ENCODE measurements at regions not wholly inside any gene's neighbourhood (a gene's known extent, or its start where the extent isn't known, plus 50 kb on each side); places are given as distances from the start of the nearest gene placed in this dataset.

GRCh38 chr4:141395246-141395830, 174.6 kb downstream of the ZNF330 start:
- TF ChIP-seq CTCF (IDR thresholded peaks at IDR 0.05): no peak

GRCh38 chr4:141395919-141396318, 175.2 kb downstream of the ZNF330 start:
- no peak for TF ChIP-seq CTCF (IDR thresholded peaks at IDR 0.05)

- no peak for TF ChIP-seq CTCF (IDR thresholded peaks at IDR 0.05)
Measured at GRCh38 chr4:141402712-141403111, 182.0 kb downstream of the ZNF330 start.

- no peak for TF ChIP-seq CTCF (IDR thresholded peaks at IDR 0.05)
Measured at GRCh38 chr4:141403782-141404181, 183.1 kb downstream of the ZNF330 start.

- TF ChIP-seq CTCF (IDR thresholded peaks at IDR 0.05): no peak
Measured at GRCh38 chr4:141406237-141406636, 185.5 kb downstream of the ZNF330 start.

- TF ChIP-seq CTCF (IDR thresholded peaks at IDR 0.05): no peak
Measured at GRCh38 chr4:141409556-141409955, 188.9 kb downstream of the ZNF330 start.

GRCh38 chr4:141410839-141411238, 190.1 kb downstream of the ZNF330 start:
- TF ChIP-seq CTCF (IDR thresholded peaks at IDR 0.05): no peak

- TF ChIP-seq CTCF (IDR thresholded peaks at IDR 0.05): no peak
Measured at GRCh38 chr4:141411936-141412335, 191.2 kb downstream of the ZNF330 start.

Measured in LNCAP (cell line).